Bronchial epithelial cell (primary cell): ENCODE measurements at regions not wholly inside any gene's neighbourhood (a gene's known extent, or its start where the extent isn't known, plus 50 kb on each side); places are given as distances from the start of the nearest gene placed in this dataset.
A peak's percentile ranks its signal among the peaks of the same experiment; 100 is the strongest.
"Not testable (repeated sequence)": the region's sequence is repeated elsewhere in the genome, so short reads cannot be mapped to it uniquely, and the experiment has no call there.

Experiments used
- DNase-seq: peaks from one replicate; pipeline ENCODE4 v3.0.0-alpha.2; 2010; ENCODE audit warnings: low read depth
- FAIRE-seq: peaks from 2 replicates; lab custom pipeline; 2011; peaks lifted over from hg19 to GRCh38; lab: Jason Lieb, UNC
- H3K27me3 ChIP-seq: 2 replicates; pipeline ENCODE4 v1.5.1; 2011; ENCODE audit warnings: low read length; ENCODE audit not compliant: control insufficient read depth, insufficient read depth
- H3K36me3 ChIP-seq: 2 replicates; pipeline ENCODE4 v1.5.1; 2011; ENCODE audit warnings: low read length; ENCODE audit not compliant: control insufficient read depth, insufficient read depth
- H3K4me3 ChIP-seq: 2 replicates; pipeline ENCODE4 v1.5.1; 2011; ENCODE audit warnings: mild to moderate bottlenecking, low read depth, low read length, control low read depth
- TF ChIP-seq, protein P1 (sequence below): IDR thresholded peaks from 2 replicates; pipeline ENCODE4 v1.5.1; 2011; ENCODE audit warnings: mild to moderate bottlenecking, moderate library complexity, low read length, control low read depth, inconsistent platforms; ENCODE audit not compliant: insufficient read depth, severe bottlenecking

DNA sequence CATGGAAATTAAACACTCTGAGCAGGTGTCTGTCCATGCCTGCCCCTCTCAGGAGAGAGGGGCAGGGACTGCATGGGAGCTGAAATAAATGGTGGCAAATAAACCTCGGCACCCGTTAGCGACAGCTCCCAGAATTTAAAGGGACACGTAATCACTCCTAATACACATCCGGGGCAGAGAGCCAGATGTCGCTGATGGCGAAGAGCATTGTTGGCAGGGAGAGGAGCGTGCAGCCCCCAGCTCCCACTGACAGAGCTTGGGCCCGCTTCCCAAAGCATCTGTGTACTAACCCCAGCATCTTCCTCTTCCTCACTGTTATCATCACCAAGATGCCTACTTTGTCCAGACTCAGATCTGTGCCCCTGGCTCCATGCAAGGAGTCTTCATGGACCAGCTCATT is 85.8 kb downstream of the IRX5 start:
- H3K27me3 ChIP-seq = no peaks in the 10 kb centered on the region
- TF ChIP-seq, protein P1, sequence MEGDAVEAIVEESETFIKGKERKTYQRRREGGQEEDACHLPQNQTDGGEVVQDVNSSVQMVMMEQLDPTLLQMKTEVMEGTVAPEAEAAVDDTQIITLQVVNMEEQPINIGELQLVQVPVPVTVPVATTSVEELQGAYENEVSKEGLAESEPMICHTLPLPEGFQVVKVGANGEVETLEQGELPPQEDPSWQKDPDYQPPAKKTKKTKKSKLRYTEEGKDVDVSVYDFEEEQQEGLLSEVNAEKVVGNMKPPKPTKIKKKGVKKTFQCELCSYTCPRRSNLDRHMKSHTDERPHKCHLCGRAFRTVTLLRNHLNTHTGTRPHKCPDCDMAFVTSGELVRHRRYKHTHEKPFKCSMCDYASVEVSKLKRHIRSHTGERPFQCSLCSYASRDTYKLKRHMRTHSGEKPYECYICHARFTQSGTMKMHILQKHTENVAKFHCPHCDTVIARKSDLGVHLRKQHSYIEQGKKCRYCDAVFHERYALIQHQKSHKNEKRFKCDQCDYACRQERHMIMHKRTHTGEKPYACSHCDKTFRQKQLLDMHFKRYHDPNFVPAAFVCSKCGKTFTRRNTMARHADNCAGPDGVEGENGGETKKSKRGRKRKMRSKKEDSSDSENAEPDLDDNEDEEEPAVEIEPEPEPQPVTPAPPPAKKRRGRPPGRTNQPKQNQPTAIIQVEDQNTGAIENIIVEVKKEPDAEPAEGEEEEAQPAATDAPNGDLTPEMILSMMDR = no peak

DNA sequence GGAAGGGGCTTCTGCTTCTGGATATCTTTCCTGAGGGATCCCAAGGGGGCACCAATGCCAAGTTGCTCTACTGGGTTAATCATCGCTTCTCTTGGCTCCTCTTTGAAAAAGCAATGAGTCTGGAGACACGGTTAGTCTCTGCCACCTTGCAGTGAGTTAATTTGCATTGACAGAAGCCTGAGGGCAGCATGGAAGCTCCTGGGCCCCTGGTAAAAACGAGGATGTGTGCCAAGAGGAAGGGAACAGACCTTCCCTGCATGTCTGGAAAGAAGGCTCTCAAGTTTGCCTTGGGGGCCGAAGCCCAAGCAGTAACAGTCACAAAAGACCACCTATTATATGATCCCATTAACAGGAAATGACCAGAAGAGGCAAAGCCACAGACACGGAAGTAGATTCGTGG is 86.7 kb downstream of the IRX5 start:
- TF ChIP-seq, protein P1 = no peak
- Histone ChIP-seq H3K27me3 (no peaks in the 10 kb centered on the region), H3K4me3 (no peak overlapping the region), H3K36me3 (no peaks in the 10 kb centered on the region)
- DNase-seq (no peak), FAIRE-seq (no peak)

More for the DNA sequence above, 85.8 kb downstream of the IRX5 start:
- Histone ChIP-seq H3K36me3 (no peaks in the 10 kb centered on the region), H3K4me3 (no peak overlapping the region)
- FAIRE-seq = no peak
- DNase-seq = no peak

DNA sequence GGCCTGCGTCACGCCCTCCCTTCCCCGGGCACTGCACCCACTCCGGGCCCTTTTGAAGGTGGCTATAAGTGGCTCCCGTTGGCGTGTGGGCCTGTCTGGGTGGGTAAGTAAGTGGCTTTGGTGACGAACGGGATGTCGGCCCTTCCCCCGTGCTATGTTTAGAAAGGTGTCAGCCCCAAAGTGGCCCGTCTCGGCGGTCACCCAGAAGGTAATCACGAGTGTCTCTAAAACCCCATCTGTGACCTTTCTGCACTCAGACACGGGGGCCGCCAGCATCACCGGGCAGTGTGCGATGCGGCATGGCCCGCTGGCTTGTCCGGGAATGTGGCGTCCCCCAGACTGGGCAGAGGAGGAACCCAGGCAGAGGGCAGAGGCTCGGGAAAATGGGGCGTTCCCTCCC is 88.2 kb downstream of the IRX5 start:
- TF ChIP-seq, protein P1 = no peak
- DNase-seq (no peak), FAIRE-seq (no peak)
- H3K27me3 ChIP-seq = no peaks in the 10 kb centered on the region
- no peak overlapping the region for H3K4me3 ChIP-seq
- H3K36me3 ChIP-seq = no peaks in the 10 kb centered on the region

DNA sequence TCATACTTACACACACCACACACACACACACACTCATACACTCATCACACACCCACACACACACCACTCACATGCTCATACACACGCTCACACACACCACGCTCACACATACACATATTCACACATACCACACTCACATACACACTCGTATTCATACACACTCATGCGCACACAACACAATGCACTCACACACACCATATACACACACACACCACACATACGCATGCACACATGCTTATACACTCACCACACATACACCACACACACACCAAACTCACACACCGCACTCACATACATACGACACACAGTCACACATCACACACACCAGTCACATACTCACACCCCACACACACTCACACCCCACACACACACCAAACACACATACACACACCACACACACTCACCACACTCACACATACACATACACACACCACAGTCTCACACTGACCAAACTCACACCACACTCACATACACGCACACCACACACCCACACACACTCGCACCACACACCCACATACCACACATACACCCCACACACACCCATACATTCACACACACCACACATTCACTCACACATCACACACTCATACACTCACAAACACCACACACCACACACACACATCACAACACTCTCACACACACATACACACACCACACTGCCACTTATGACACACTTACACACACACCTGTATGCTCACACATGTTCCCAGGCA is 88.9 kb downstream of the IRX5 start:
- no peak overlapping the region for H3K4me3 ChIP-seq
- H3K27me3 ChIP-seq = no peaks in the 10 kb centered on the region
- no peak for DNase-seq
- no peaks in the 10 kb centered on the region for H3K36me3 ChIP-seq
- TF ChIP-seq, protein P1 = no peak
- peak; percentile 99 for FAIRE-seq

DNA sequence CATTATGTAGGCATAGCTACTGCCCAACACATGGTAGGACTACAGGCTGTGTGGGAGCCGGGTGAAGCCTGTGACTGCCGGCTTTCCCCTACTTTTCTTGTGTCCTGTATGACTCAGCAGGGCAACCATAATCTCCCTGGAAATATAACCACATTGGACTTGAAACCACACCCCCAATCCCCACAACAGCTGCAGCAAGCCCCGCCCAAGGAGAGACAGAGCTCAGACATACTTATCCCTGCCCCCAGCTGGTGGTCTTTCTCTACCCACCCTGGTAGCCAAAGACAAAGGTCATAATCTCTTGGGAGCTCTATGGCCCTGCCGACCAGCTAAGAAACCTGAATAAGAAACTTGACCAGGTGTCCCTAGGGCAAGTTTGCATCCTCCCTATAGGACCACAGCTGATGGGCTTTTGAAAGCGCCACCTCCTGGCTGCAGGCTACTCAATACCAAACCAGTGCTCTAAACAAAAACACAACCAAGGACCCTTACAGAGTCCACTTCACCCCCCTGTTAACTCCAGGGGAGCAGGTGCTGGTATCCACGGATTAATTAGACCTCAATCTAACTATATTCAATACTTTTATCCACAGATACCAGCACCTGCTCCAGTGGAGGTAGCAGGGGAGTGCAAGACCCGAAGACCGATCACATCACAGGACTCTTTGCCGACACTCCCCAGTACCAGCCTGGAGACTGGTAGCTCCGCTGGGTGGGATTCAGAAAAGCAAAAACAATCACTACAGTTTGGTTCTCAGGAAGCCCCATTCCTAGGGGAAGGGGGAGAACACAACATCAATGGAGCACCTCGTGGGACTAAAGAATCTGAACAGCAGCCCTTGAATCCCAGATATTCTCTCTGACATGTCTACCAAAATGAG is 91.2 kb downstream of the IRX5 start:
- FAIRE-seq = no peak
- no peak overlapping the region for H3K4me3 ChIP-seq
- no peaks in the 10 kb centered on the region for H3K36me3 ChIP-seq
- no peaks in the 10 kb centered on the region for H3K27me3 ChIP-seq
- DNase-seq = peak; percentile 74
- TF ChIP-seq, protein P1 = no peak

DNA sequence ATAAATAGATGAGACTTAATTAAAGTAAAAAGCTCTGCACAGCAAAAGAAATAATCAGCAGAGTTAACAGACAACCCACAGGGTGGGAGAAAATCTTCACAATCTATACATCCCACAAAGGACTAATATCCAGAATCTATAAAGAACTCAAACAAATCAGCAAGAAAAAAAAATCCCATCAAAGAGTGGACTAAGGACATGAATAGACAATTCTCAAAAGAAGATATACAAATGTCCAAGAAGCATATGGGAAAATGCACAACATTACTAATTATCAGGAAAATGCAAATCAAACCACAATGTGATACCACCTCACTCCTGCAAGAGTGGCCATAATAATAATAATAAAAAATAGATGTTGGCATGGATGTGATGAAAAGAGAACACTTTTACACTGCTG is 96.6 kb downstream of the IRX5 start:
- H3K36me3 ChIP-seq, H3K27me3 ChIP-seq, H3K4me3 ChIP-seq, FAIRE-seq, DNase-seq: not testable (repeated sequence)
